WERI-Rb-1 (cell line): ENCODE measurements at regions not wholly inside any gene's neighbourhood (a gene's known extent, or its start where the extent isn't known, plus 50 kb on each side); places are given as distances from the start of the nearest gene placed in this dataset.

Source experiments
- DNase-seq: peaks from one replicate; pipeline ENCODE4 v3.0.0-alpha.2; 2020
- H3K27ac ChIP-seq: fragments of 250-450 bp; sonication (Bioruptor Pico); 2 replicates; pipeline ENCODE4 v1.5.1; 2020; ENCODE audit warnings: mild to moderate bottlenecking, moderate library complexity
- H3K27me3 ChIP-seq: fragments of 250-450 bp; sonication (Bioruptor Pico); 2 replicates; pipeline ENCODE4 v1.5.1; 2021; ENCODE audit warnings: mild to moderate bottlenecking, low read depth, moderate library complexity; ENCODE audit not compliant: insufficient read depth, severe bottlenecking
- H3K36me3 ChIP-seq: fragments of 250-450 bp; sonication (Bioruptor Pico); 2 replicates; pipeline ENCODE4 v1.5.1; 2020; ENCODE audit warnings: mild to moderate bottlenecking, moderate library complexity
- H3K4me3 ChIP-seq: 2 replicates; pipeline ENCODE4 v1.5.1; 2011; ENCODE audit warnings: low read depth, mild to moderate bottlenecking, control low read depth, low read length
- H3K9me3 ChIP-seq: fragments of 250-450 bp; sonication (Bioruptor Pico); 2 replicates; pipeline ENCODE4 v1.5.1; 2021; ENCODE audit warnings: mild to moderate bottlenecking, moderate library complexity; ENCODE audit not compliant: severe bottlenecking
- TF ChIP-seq, protein P1 (sequence below): IDR thresholded peaks from 2 replicates; pipeline ENCODE4 v1.5.1; 2011; ENCODE audit warnings: low read depth, mild to moderate bottlenecking, control low read depth, inconsistent platforms, low read length

DNA sequence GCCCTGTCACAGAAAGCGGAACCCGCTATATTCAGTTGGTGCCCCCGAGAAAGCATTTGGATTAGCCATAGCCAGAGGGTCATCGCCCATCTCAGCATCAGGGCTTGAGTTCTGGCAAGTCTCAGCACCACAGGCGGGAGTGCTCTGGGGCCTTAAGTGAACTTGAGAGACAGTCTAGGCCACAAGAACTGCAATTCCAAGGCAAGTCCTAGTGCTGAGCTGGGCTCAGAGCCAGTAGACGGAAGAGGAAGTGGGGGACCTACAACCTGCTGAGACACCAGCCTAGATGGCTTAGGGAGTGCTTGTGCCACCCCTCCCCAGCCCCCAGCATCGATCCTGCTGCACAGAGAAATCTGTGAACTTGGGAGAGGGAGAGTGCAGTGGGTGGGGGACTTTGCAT lies 594.9 kb downstream of the CCDC171 start:
- Histone ChIP-seq H3K27ac (no peak overlapping the region), H3K27me3 (no peaks in the 10 kb centered on the region), H3K36me3 (no peaks in the 10 kb centered on the region), H3K9me3 (no peaks in the 10 kb centered on the region), H3K4me3 (no peak overlapping the region)
- no peak for DNase-seq
- TF ChIP-seq, protein P1, sequence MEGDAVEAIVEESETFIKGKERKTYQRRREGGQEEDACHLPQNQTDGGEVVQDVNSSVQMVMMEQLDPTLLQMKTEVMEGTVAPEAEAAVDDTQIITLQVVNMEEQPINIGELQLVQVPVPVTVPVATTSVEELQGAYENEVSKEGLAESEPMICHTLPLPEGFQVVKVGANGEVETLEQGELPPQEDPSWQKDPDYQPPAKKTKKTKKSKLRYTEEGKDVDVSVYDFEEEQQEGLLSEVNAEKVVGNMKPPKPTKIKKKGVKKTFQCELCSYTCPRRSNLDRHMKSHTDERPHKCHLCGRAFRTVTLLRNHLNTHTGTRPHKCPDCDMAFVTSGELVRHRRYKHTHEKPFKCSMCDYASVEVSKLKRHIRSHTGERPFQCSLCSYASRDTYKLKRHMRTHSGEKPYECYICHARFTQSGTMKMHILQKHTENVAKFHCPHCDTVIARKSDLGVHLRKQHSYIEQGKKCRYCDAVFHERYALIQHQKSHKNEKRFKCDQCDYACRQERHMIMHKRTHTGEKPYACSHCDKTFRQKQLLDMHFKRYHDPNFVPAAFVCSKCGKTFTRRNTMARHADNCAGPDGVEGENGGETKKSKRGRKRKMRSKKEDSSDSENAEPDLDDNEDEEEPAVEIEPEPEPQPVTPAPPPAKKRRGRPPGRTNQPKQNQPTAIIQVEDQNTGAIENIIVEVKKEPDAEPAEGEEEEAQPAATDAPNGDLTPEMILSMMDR, result no peak

DNA sequence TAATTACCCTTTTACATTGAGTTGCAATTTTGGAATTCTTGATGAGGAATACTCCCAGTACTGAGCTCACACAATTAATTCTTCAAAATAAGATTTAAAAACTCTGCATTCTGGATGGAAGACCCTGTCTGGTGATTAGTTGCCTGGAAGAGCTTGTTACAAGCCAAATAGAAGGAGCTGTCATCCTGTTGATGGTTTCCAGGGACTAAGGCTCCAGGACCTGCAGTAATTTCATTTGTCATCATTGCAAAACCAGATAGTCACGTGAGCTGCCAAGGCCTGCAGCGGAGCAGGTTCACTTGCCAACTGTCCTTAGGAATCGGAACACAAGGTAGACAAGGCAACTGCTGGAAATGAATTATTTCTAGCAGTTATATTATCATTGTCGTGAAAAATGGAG lies 597.7 kb downstream of the CCDC171 start:
- TF ChIP-seq, protein P1, result no peak
- H3K9me3 ChIP-seq, result no peaks in the 10 kb centered on the region
- H3K27ac ChIP-seq, result no peak overlapping the region
- no peak for DNase-seq
- H3K36me3 ChIP-seq, result no peaks in the 10 kb centered on the region
- no peaks in the 10 kb centered on the region for H3K27me3 ChIP-seq
- no peak overlapping the region for H3K4me3 ChIP-seq

DNA sequence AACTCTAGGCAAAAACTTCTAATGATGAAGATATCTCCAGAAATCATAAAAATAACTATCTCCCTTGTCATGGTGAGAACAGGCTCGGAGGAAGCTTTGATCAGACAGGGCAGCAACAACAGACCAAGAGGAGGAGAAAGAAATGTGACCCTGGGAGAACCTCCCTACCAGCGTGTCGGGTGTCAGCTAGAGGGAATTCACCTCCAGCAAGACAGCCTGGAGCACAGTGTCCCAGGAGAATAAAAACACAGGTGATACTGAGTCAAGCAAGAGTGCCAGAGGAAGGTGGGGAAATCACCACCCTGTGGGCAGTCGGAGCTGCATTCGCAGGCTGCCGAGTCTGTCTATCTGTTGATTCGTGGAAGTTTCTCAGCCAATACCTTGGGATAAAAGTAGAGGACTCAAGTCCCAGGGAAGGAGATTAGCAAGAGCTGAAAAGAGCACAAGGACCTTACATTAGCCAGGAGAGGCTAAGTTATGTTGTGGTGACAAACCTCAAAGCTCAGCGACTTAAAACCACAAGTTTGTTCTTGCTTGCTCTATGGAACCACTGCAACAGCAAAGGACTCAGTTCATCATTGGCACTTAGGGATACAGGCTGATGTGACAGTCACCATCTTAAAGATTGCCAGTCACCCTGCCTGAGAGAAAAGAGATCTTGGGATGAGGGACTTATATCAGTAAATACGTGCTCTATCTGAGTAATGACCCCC lies 598.3 kb downstream of the CCDC171 start:
- TF ChIP-seq, protein P1, result no peak
- Histone ChIP-seq H3K36me3 (no peaks in the 10 kb centered on the region), H3K4me3 (no peak overlapping the region), H3K27me3 (no peaks in the 10 kb centered on the region), H3K9me3 (no peaks in the 10 kb centered on the region), H3K27ac (no peak overlapping the region)
- no peak for DNase-seq

DNA sequence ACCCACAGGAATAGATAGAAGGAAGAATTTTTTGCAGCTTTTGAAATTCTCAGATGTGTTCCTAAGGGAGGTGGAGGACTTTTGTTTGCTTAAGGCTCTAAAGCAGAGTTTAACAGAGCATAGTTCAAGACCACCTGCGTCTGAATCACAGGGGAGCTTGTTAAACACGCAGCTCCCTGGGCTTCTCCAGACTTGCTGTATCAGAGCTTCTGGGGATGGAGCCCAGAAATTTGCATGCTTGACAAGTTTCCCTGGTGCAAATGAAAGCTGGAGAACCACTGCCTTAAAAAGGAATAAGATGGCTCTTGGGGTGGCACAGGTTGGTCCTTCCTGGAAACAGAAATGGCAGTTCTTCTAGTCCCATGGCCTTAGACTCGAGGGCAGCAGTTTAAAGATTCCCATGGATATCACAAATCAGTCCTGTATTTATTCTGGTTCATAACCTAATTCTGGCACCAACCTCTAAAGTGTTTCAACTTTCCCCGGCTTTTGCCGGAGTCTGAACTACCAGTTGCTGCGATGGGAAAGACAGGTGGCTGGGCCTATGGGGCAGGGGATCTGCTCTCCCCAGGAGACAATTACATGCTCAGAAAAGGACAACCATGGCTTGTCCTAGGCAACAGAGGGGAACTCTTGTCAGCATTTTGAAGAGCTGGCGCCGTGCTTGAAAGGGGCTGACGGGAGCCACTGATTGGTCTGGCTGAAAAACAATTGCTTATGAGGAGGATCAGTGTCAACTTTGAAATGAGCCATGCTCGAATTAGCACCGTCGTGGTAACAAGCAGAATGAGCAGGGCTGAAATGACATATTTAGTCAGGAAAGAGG lies 599.6 kb downstream of the CCDC171 start:
- H3K9me3 ChIP-seq, result no peaks in the 10 kb centered on the region
- H3K4me3 ChIP-seq, result no peak overlapping the region
- H3K27ac ChIP-seq, result no peak overlapping the region
- no peaks in the 10 kb centered on the region for H3K27me3 ChIP-seq
- DNase-seq, result no peak
- TF ChIP-seq, protein P1, result no peak
- no peaks in the 10 kb centered on the region for H3K36me3 ChIP-seq

DNA sequence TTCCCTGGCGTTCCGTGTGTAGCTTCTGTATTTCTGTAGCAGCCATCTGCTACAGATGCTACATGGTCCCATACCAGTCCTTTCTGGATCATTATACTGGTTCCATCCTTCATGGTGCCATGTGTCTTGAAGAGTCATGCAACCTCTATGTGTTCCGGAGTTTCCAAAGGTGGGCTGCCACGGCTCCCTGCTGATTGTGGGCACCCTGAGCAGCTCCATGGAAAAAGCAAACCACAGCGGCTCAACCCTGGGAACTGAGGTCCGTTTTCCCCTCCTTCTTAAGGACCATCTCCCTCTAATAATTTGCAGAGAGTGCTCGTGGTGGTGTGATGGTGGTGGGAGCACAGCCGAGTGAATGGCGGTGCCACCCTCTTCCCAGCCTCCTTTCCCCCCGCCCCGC lies 600.4 kb downstream of the CCDC171 start:
- no peaks in the 10 kb centered on the region for H3K36me3 ChIP-seq
- no peak overlapping the region for H3K27ac ChIP-seq
- H3K27me3 ChIP-seq, result no peaks in the 10 kb centered on the region
- no peaks in the 10 kb centered on the region for H3K9me3 ChIP-seq
- H3K4me3 ChIP-seq, result no peak overlapping the region
- TF ChIP-seq, protein P1, result no peak
- no peak for DNase-seq
